NCI-H2227 (cell line): ENCODE measurements at regions not wholly inside any gene's neighbourhood (a gene's known extent, or its start where the extent isn't known, plus 50 kb on each side); places are given as distances from the start of the nearest gene placed in this dataset.

Experiments used
- DNase-seq: peaks from one replicate; lab custom pipeline; 2025; ENCODE audit not compliant: unreplicated experiment; lab: John Stamatoyannopoulos, UW

GRCh38 chr3:164186095-164186494 is 892.2 kb downstream of the SI start:
- DNase-seq, result no peak

GRCh38 chr3:164179110-164179774 is 899.1 kb downstream of the SI start:
- no peak for DNase-seq

- DNase-seq, result no peak
Observed at GRCh38 chr3:164174059-164174458, 904.2 kb downstream of the SI start.

- DNase-seq, result no peak
Observed at GRCh38 chr3:164155400-164155799, 922.9 kb downstream of the SI start.

GRCh38 chr3:164144824-164145223 is 933.5 kb downstream of the SI start:
- DNase-seq, result no peak

- DNase-seq, result no peak
Observed at GRCh38 chr3:164132878-164133277, 945.4 kb downstream of the SI start.

GRCh38 chr3:164113371-164114332 is 964.6 kb downstream of the SI start:
- no peak for DNase-seq

- DNase-seq, result no peak
Observed at GRCh38 chr3:164096352-164096751, 981.9 kb downstream of the SI start.

GRCh38 chr3:164095949-164096348 is 982.3 kb downstream of the SI start:
- DNase-seq, result no peak

GRCh38 chr3:164095279-164095678 is 983.0 kb downstream of the SI start:
- DNase-seq, result no peak

- DNase-seq, result no peak
Observed at GRCh38 chr3:164094546-164094945, 983.8 kb downstream of the SI start.

GRCh38 chr3:164080208-164080607 is 998.1 kb downstream of the SI start:
- no peak for DNase-seq

GRCh38 chr3:164064298-164064697 is 1014.0 kb downstream of the SI start:
- no peak for DNase-seq

GRCh38 chr3:164060923-164061322 is 1017.4 kb downstream of the SI start:
- DNase-seq, result no peak

GRCh38 chr3:164049847-164050246 is 1028.4 kb downstream of the SI start:
- DNase-seq, result no peak

GRCh38 chr3:164048451-164048850 is 1029.8 kb downstream of the SI start:
- DNase-seq, result no peak

- DNase-seq, result no peak
Observed at GRCh38 chr3:164040991-164041390, 1037.3 kb downstream of the SI start.

GRCh38 chr3:164030194-164030593 is 1048.1 kb downstream of the SI start:
- DNase-seq, result no peak

- DNase-seq, result no peak
Observed at GRCh38 chr3:164024786-164025185, 1053.5 kb downstream of the SI start.

- no peak for DNase-seq
Observed at GRCh38 chr3:164023480-164023879, 1054.8 kb downstream of the SI start.

GRCh38 chr3:164018500-164018899 is 1059.8 kb downstream of the SI start:
- no peak for DNase-seq

- no peak for DNase-seq
Observed at GRCh38 chr3:164007765-164008164, 1070.5 kb downstream of the SI start.
